ENCODE measurements at regions not wholly inside any gene's neighbourhood (a gene's known extent, or its start where the extent isn't known, plus 50 kb on each side); places are given as distances from the start of the nearest gene placed in this dataset.

DNA sequence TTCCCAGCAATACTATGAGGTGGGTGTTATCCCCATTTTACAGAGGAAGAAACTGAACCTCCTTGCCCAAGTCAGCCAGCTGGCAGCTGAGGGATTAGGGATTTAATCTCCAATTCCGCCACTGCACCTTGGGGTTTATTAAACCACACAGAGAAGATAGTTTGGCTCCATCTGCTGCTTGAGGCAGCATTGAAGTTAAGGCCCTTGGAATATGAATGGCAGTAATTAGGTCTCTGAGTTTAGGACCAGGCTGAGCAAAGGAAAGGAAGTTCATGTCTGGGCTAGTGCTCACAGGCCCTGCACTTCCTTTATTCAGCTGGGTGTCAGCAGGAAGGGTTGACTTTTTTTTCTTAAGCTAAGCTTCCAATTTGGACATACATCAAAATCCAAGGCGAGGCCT is 86.9 kb upstream of the GDNF start:
- H3K27me3 ChIP-seq (ENCODE audit: control insufficient read depth, insufficient read depth, low read length), result no peaks in the 10 kb centered on the region
- DNase-seq (ENCODE audit: low read depth in 2 of 2), result peak in 1 of 2 donors; percentile 1
- no peaks in the 10 kb centered on the region for H3K4me1 ChIP-seq (ENCODE audit: control insufficient read depth, extremely low read depth, insufficient read depth, low read length)
- H3K36me3 ChIP-seq (ENCODE audit: control insufficient read depth, insufficient read depth, low read length), result no peaks in the 10 kb centered on the region
- no peak overlapping the region for H3K27ac ChIP-seq (ENCODE audit: insufficient read depth, low read length)
- no peaks in the 10 kb centered on the region for H4K20me1 ChIP-seq (ENCODE audit: control insufficient read depth, extremely low read depth, insufficient read depth, low read length)
- no peaks in the 10 kb centered on the region for H3K9me3 ChIP-seq (ENCODE audit: control insufficient read depth, insufficient read depth, low read depth, low read length)
- no peak overlapping the region for H3K4me3 ChIP-seq (replicated peaks in 1 of 4; ENCODE audit: control extremely low read depth in 1 of 4, insufficient read depth in 1 of 4, low read depth in 3 of 4, low read length in 4 of 4)
- H3K4me2 ChIP-seq (ENCODE audit: extremely low read depth, insufficient read depth, low read length), result no peak overlapping the region
- H3K9ac ChIP-seq (ENCODE audit: insufficient read depth, low read length), result no peak overlapping the region
- H3K79me2 ChIP-seq (ENCODE audit: control insufficient read depth, insufficient read depth, low read length), result no peaks in the 10 kb centered on the region
- no peak for TF ChIP-seq EZH2 (IDR thresholded peaks at IDR 0.05; ENCODE audit: low read length, missing control alignments)
- TF ChIP-seq, protein P1, sequence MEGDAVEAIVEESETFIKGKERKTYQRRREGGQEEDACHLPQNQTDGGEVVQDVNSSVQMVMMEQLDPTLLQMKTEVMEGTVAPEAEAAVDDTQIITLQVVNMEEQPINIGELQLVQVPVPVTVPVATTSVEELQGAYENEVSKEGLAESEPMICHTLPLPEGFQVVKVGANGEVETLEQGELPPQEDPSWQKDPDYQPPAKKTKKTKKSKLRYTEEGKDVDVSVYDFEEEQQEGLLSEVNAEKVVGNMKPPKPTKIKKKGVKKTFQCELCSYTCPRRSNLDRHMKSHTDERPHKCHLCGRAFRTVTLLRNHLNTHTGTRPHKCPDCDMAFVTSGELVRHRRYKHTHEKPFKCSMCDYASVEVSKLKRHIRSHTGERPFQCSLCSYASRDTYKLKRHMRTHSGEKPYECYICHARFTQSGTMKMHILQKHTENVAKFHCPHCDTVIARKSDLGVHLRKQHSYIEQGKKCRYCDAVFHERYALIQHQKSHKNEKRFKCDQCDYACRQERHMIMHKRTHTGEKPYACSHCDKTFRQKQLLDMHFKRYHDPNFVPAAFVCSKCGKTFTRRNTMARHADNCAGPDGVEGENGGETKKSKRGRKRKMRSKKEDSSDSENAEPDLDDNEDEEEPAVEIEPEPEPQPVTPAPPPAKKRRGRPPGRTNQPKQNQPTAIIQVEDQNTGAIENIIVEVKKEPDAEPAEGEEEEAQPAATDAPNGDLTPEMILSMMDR (conservative IDR thresholded peaks at IDR 0.05 in 1 of 2, IDR thresholded peaks at IDR 0.05 in 1 of 2; ENCODE audit: low read depth in 1 of 2, low read length in 2 of 2), result peak in 1 of 2 donors; percentile 21
- H2AFZ ChIP-seq (ENCODE audit: low read length), result no peak overlapping the region

DNA sequence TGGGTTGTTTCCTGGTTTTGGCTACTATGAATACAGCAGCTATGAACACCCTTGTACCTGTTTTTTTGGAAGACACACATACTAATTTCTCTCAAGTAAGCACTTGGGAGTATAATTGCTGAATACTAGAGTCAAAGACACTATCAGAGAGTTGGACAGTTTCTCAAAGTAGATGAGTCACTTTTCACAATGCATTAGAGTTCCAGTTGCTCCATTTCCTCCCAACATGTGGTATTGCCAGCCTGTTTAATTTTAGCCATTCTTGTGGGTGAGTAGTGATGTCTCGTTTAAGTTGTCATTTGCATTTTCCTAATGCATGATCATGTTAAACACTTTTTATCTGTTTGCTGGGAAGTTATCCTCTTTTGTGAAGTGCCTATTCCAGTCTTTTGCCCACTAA is 81.6 kb upstream of the GDNF start:
- Histone ChIP-seq H3K9ac (ENCODE audit: insufficient read depth, low read length) (no peak overlapping the region), H3K4me2 (ENCODE audit: extremely low read depth, insufficient read depth, low read length) (no peak overlapping the region), H3K9me3 (ENCODE audit: control insufficient read depth, insufficient read depth, low read depth, low read length) (no peaks in the 10 kb centered on the region), H3K79me2 (ENCODE audit: control insufficient read depth, insufficient read depth, low read length) (no peaks in the 10 kb centered on the region), H3K4me1 (ENCODE audit: control insufficient read depth, extremely low read depth, insufficient read depth, low read length) (no peaks in the 10 kb centered on the region), H3K4me3 (replicated peaks in 1 of 4; ENCODE audit: control extremely low read depth in 1 of 4, insufficient read depth in 1 of 4, low read depth in 3 of 4, low read length in 4 of 4) (no peak overlapping the region), H4K20me1 (ENCODE audit: control insufficient read depth, extremely low read depth, insufficient read depth, low read length) (no peaks in the 10 kb centered on the region), H3K27ac (ENCODE audit: insufficient read depth, low read length) (no peak overlapping the region), H3K36me3 (ENCODE audit: control insufficient read depth, insufficient read depth, low read length) (no peaks in the 10 kb centered on the region), H3K27me3 (ENCODE audit: control insufficient read depth, insufficient read depth, low read length) (peaks cover 14% of the 10 kb centered on the region), H2AFZ (ENCODE audit: low read length) (no peak overlapping the region)
- DNase-seq (ENCODE audit: low read depth in 2 of 2), result no peak
- TF ChIP-seq EZH2 (IDR thresholded peaks at IDR 0.05; ENCODE audit: low read length, missing control alignments), result no peak
- TF ChIP-seq, protein P1 (conservative IDR thresholded peaks at IDR 0.05 in 1 of 2, IDR thresholded peaks at IDR 0.05 in 1 of 2; ENCODE audit: low read depth in 1 of 2, low read length in 2 of 2), result no peak

DNA sequence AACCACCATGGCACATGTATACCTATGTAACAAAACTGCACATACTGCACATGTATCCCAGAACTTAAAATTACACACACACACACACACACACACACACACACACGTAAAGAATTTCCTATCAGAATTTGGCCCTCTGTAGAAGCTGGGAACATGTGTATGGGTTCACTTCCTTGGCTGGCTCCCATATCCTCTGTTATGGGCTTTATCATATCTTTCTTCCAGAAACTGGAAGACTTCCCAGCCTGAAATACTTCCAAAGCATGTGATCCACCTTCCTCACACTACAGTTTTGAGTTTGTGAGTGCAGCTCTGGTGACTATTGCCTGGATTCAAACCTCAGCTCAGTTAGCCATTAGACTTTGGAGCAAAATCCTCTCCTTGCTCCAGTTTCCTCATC is 78.6 kb upstream of the GDNF start:
- DNase-seq (ENCODE audit: low read depth in 2 of 2), result peak; percentile 4 to 65
- H4K20me1 ChIP-seq (ENCODE audit: control insufficient read depth, extremely low read depth, insufficient read depth, low read length), result no peaks in the 10 kb centered on the region

More for the DNA sequence above, 78.6 kb upstream of the GDNF start:
- Histone ChIP-seq H3K4me2 (ENCODE audit: extremely low read depth, insufficient read depth, low read length) (no peak overlapping the region), H3K4me1 (ENCODE audit: control insufficient read depth, extremely low read depth, insufficient read depth, low read length) (no peaks in the 10 kb centered on the region), H3K27ac (ENCODE audit: insufficient read depth, low read length) (no peak overlapping the region), H3K4me3 (replicated peaks in 1 of 4; ENCODE audit: control extremely low read depth in 1 of 4, insufficient read depth in 1 of 4, low read depth in 3 of 4, low read length in 4 of 4) (no peak overlapping the region), H3K79me2 (ENCODE audit: control insufficient read depth, insufficient read depth, low read length) (no peaks in the 10 kb centered on the region), H3K9ac (ENCODE audit: insufficient read depth, low read length) (no peak overlapping the region), H2AFZ (ENCODE audit: low read length) (no peak overlapping the region), H3K36me3 (ENCODE audit: control insufficient read depth, insufficient read depth, low read length) (no peaks in the 10 kb centered on the region), H3K9me3 (ENCODE audit: control insufficient read depth, insufficient read depth, low read depth, low read length) (no peaks in the 10 kb centered on the region), H3K27me3 (ENCODE audit: control insufficient read depth, insufficient read depth, low read length) (peaks cover 18% of the 10 kb centered on the region)
- TF ChIP-seq, protein P1 (conservative IDR thresholded peaks at IDR 0.05 in 1 of 2, IDR thresholded peaks at IDR 0.05 in 1 of 2; ENCODE audit: low read depth in 1 of 2, low read length in 2 of 2), result no peak
- TF ChIP-seq EZH2 (IDR thresholded peaks at IDR 0.05; ENCODE audit: low read length, missing control alignments), result no peak
